GM21786 (cell line): ENCODE measurements at regions not wholly inside any gene's neighbourhood (a gene's known extent, or its start where the extent isn't known, plus 50 kb on each side); places are given as distances from the start of the nearest gene placed in this dataset.
"Not testable (repeated sequence)": the region's sequence is repeated elsewhere in the genome, so short reads cannot be mapped to it uniquely, and the experiment has no call there.

Source experiments
- ATAC-seq: cut with Tn5 transposase; IDR thresholded peaks from one replicate; pipeline ENCODE4 v1.9.1; 2021; ENCODE audit not compliant: unreplicated experiment

GRCh38 chr2:52258967-52259366 lies 1227.0 kb upstream of the NRXN1 start:
- ATAC-seq, result not testable (repeated sequence)

DNA sequence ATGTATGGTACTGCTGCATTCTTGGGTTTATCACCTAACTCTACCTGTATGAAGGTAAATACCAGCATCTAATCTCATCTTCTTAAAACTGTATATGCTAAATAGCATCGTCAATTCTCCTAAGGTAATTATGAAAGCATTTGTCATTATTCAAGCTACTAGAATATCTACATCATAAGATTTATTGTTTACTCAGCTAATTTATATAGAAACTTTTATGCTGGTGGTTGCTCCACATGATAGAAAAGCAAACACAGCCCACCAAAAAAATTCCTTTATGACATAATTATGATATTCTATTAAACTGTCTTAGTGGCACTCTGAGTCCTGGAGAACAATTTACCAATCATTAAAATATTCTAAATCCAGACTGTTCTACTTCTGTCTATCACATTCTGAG lies 1226.1 kb upstream of the NRXN1 start:
- ATAC-seq, result no peak

GRCh38 chr2:52253416-52253980 lies 1221.6 kb upstream of the NRXN1 start:
- no peak for ATAC-seq

DNA sequence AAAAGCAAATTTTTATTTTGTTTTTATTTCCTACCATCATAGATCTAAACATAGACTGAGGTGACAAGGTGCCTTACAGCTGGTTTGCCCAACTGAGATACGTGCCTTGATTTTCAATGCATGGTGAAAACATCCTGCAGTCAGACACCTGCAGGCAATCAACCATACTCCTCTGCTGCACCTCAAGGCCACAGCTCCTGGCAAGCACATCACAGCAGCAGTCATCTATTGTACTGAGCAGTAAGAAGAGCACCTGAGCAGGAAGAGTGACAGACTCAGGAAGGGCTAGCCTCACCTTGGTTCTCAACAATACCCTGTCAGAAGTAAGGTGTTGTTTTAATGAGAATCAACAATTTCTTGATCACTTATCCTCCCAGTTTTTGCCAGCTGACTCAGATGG lies 1206.8 kb upstream of the NRXN1 start:
- ATAC-seq, result no peak

DNA sequence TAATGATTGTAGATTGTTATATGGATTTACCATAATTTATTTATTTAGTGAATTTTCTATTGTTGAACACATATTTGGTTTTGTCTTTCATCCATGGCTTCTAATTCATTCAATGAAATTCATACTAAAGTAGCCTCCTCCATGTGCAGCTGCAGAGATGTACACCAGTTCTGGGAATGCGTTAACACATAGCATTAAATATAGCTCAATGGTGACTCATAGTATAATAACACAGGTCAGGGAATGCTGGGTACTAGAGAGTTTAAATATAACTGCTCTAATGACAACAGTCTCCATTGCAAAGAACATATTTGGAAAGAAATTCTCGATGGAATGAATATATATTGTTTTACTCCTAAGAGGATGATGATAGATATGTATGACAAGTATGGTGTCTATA lies 1190.2 kb upstream of the NRXN1 start:
- no peak for ATAC-seq

- ATAC-seq, result no peak
Measured at GRCh38 chr2:52220393-52220792, 1188.5 kb upstream of the NRXN1 start.

DNA sequence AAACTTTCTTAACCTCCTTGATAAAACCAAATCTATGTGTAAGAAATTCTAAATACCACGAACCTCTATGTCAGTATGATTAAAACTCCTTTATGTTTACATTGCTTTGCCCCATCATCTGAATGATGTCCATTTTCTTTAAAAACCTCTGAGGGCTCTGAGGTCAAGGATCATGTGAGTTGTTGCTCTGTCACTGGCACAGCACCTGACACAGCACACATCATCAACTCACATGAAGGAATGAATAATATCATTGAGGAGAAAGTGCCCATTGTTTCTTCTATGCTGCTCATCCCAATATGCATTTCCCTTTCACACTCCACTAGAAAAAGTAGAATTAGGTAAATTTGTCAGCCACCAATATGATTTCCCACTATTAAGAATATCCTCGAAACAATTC lies 1178.7 kb upstream of the NRXN1 start:
- no peak for ATAC-seq

GRCh38 chr2:52210161-52210560 lies 1178.2 kb upstream of the NRXN1 start:
- ATAC-seq, result no peak

GRCh38 chr2:52194342-52194741 lies 1162.4 kb upstream of the NRXN1 start:
- ATAC-seq, result no peak

GRCh38 chr2:52193804-52194203 lies 1161.9 kb upstream of the NRXN1 start:
- no peak for ATAC-seq

GRCh38 chr2:52192656-52193055 lies 1160.7 kb upstream of the NRXN1 start:
- ATAC-seq, result no peak

- no peak for ATAC-seq
Measured at GRCh38 chr2:52181080-52181479, 1149.1 kb upstream of the NRXN1 start.

DNA sequence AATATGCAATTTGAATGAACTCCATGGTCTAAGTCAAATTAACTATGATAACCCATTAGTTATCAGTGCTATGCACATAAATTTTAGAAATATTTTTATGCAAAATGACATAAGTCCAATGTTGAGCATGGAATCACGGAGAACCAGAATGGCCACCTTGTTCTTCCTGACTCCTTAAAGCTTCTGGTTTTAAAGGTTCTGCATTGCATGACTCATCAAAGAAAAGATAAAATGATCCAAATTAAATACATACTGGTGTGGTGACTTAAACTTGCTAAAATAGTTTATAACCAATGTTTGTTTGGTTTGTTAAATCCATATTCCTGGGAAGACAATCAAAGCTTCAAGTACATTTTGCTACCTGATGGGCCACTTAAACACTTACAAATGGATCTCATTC lies 1146.9 kb upstream of the NRXN1 start:
- no peak for ATAC-seq

- ATAC-seq, result no peak
Measured at GRCh38 chr2:52145005-52145404, 1113.1 kb upstream of the NRXN1 start.

DNA sequence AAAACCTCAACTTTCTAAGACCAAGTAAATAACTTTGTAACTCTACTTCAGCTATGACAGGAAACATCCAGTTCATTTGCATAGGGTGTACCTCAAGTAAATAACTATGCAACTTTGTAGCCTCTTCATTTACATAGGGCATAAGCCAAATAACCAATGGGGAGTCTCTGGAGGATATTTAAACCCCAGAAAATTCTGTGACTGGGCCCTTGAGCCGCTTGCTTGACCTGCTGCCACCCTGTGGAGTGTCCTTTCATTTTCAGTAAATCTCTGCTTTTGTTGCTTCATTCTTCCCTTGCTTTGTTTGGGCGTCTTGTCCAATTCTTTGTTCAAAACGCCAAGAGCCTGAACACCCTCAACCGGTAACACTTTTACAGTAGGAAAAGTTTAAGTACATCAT lies 1112.7 kb upstream of the NRXN1 start:
- ATAC-seq, result no peak

DNA sequence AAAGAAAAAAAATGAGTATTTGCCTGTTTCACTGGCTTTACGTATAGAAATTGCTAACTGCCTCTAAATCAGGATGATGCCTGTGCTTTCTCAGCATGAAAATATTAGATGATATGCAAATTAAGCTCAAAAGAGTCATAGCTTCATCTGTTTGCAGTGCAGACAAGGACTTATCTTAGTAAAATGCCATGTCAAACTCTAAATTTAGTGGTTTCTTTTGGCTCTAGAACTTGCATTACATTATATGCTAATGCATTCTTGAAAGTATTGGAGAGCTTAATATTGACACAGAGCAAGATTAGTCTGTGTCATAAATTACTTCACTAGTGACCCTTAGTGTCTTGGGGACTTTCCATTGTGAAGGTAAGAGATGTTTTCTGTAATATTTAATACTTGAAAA lies 1109.1 kb upstream of the NRXN1 start:
- no peak for ATAC-seq

GRCh38 chr2:52139241-52139640 lies 1107.3 kb upstream of the NRXN1 start:
- no peak for ATAC-seq

DNA sequence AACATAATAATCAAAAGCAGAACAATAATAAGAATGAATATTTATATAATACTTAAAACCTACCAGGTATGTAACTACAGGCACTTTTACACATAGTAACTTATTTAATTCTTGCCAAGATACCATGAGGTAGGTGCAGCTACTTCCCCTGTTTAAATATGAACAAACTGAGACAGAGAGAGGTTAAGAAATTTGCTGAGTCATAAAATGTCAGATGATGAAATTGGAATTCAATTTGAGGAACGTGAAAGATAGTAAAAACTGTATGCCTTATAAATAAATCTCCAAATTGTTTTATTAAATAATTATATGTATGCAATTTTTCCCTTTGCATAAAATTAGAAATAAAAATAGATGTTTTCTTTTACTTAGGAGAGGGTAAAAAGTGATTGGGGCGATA lies 1103.3 kb upstream of the NRXN1 start:
- ATAC-seq, result no peak

DNA sequence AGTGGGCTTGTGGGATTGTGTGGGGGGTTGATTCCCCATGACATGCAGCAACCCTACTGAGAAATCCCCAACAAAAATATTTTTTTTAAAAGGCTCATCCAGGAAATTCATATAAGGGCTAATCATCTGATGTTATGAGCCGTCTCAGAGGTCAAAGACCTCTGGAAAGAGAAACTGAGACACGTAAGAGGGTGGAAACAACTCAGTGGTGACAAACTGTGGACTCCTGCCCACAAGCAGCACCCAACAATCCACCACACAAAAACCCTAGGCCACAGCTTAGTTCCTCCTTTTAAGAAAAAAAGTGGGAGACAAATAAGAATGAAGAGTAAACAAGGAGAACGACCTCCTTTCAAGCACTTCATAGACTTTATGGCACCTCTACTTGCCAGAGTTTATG lies 1096.1 kb upstream of the NRXN1 start:
- ATAC-seq, result no peak

GRCh38 chr2:52127527-52127926 lies 1095.6 kb upstream of the NRXN1 start:
- no peak for ATAC-seq

DNA sequence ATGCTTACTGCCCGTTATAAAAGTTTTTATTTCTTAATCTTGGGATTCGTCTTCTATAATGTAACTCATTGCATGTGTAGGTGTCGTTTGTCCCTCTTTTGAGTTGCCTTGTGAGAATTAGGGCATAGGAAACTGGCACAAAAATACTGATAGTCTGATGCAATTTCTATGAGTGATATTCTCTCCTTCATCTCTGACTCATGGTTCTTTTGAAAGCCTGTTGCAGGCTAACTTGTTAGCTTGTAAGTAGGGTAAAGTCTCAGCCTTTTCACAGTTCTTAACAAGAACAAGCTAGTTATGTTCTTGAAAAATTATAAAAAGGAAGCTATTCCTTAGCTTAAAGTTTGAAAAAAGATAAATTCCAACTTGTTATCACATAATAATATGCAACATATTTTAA lies 1085.4 kb upstream of the NRXN1 start:
- no peak for ATAC-seq

DNA sequence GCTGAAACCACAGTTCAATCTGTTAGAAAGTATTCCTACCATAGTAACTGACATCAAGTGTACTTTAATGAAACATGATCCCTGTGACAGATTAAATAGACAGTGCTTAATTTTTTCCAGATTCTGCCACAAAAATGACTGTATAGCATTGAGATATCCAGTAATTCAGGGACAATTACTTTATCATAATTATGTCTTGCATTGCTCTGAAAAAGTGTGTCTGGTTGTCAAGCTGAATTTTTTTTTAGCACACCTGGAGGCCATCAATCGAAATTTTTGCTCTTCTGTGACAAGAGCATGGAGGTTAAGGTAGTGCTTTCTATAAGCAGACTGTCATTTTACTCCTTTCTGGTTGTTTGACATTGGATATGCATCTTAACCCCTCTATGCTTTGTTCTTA lies 1083.8 kb upstream of the NRXN1 start:
- no peak for ATAC-seq

DNA sequence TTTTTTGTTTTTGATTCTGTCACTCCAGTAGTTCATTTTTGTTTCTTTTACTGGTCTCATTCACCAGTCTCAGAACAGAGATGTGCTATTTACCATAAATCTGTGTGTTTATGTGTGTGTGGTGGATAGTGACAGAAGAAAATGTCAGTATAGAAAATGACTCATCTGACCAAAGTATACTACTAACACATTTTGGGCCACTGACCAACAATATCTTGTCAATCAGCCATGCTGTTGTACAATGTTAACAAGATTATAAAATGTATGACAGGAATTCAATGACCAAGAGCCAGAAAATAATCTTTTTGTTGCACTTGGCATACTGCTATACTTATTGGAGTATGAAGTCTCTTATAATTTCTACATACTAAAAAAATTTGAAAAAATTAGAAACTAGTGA lies 1081.4 kb upstream of the NRXN1 start:
- no peak for ATAC-seq

DNA sequence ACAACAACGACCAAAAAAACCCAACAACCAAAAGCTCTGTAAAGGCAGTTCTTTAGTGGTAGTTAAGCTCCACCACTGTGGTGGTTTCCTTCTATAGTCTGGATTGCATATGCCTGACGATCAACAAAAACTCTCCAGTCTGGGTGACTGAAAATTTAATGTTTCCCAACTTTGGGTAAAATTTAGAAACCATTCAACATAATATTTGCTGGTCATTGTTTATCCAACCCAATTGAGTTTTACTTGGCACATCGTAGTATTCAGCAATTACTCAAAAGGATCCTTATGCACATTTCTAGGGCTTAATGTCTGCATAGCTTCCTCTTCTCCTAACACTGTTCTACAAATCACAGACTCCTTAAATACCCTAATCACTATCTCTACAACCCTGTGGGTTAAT lies 1080.2 kb upstream of the NRXN1 start:
- ATAC-seq, result no peak
